ENCODE measurements at regions not wholly inside any gene's neighbourhood (a gene's known extent, or its start where the extent isn't known, plus 50 kb on each side); places are given as distances from the start of the nearest gene placed in this dataset.

GRCh38 chr4:36568575-36568974 lies 287.2 kb downstream of the DTHD1 start:
- no peak for TF ChIP-seq CTCF (IDR thresholded peaks at IDR 0.05; ENCODE audit: insufficient read depth, missing control alignments)
- FAIRE-seq = no peak

GRCh38 chr4:36573441-36573840 lies 292.0 kb downstream of the DTHD1 start:
- DNase-seq (ENCODE audit: insufficient read length, low spot score) (no peak), FAIRE-seq (no peak)
- TF ChIP-seq CTCF (IDR thresholded peaks at IDR 0.05; ENCODE audit: insufficient read depth, missing control alignments) = no peak

More at GRCh38 chr4:36568575-36568974, 287.2 kb downstream of the DTHD1 start:
- DNase-seq (ENCODE audit: insufficient read length, low spot score) = no peak

- DNase-seq (ENCODE audit: insufficient read length, low spot score) (no peak), FAIRE-seq (no peak)
- TF ChIP-seq CTCF (IDR thresholded peaks at IDR 0.05; ENCODE audit: insufficient read depth, missing control alignments) = no peak
Observed at GRCh38 chr4:36574816-36575215, 293.4 kb downstream of the DTHD1 start.

GRCh38 chr4:36582198-36582597 lies 300.8 kb downstream of the DTHD1 start:
- no peak for DNase-seq (ENCODE audit: insufficient read length, low spot score)
- FAIRE-seq = no peak
- TF ChIP-seq CTCF (IDR thresholded peaks at IDR 0.05; ENCODE audit: insufficient read depth, missing control alignments) = no peak

- FAIRE-seq (no peak), DNase-seq (ENCODE audit: insufficient read length, low spot score) (no peak)
- no peak for TF ChIP-seq CTCF (IDR thresholded peaks at IDR 0.05; ENCODE audit: insufficient read depth, missing control alignments)
Observed at GRCh38 chr4:36587909-36588472, 306.6 kb downstream of the DTHD1 start.

- DNase-seq (ENCODE audit: insufficient read length, low spot score) (no peak), FAIRE-seq (no peak)
- no peak for TF ChIP-seq CTCF (IDR thresholded peaks at IDR 0.05; ENCODE audit: insufficient read depth, missing control alignments)
Observed at GRCh38 chr4:36590343-36590742, 308.9 kb downstream of the DTHD1 start.

GRCh38 chr4:36601864-36602495 lies 320.6 kb downstream of the DTHD1 start:
- TF ChIP-seq CTCF (IDR thresholded peaks at IDR 0.05; ENCODE audit: insufficient read depth, missing control alignments) = no peak
- DNase-seq (ENCODE audit: insufficient read length, low spot score) (no peak), FAIRE-seq (no peak)

All from D721Med (cell line).